GM12801 (cell line): ENCODE measurements at regions not wholly inside any gene's neighbourhood (a gene's known extent, or its start where the extent isn't known, plus 50 kb on each side); places are given as distances from the start of the nearest gene placed in this dataset.

Experiments
- TF ChIP-seq, protein P1 (sequence below): IDR thresholded peaks from one replicate; pipeline ENCODE4 v1.5.1; 2011; ENCODE audit warnings: control low read depth; ENCODE audit not compliant: insufficient read length; ENCODE audit errors: extremely low read depth

DNA sequence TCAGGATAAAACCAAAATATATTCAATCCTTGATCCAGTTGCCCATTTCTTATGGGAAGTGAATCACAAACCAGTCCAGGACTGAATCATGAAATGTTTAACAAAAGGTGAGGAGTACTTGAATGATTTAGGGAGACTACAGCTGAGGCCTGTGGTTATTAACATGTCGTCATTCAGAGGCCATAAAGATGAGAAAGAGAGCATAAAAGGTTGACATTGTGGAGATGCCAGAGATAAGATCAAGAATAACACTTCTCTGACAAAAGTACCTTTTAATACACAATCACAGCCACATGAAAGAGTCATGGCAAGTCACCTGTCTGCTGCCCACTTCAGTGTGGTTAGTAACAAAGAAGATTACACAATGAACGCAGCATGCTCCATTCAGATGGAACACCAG lies 1195.7 kb upstream of the SORCS1 start:
- TF ChIP-seq, protein P1, sequence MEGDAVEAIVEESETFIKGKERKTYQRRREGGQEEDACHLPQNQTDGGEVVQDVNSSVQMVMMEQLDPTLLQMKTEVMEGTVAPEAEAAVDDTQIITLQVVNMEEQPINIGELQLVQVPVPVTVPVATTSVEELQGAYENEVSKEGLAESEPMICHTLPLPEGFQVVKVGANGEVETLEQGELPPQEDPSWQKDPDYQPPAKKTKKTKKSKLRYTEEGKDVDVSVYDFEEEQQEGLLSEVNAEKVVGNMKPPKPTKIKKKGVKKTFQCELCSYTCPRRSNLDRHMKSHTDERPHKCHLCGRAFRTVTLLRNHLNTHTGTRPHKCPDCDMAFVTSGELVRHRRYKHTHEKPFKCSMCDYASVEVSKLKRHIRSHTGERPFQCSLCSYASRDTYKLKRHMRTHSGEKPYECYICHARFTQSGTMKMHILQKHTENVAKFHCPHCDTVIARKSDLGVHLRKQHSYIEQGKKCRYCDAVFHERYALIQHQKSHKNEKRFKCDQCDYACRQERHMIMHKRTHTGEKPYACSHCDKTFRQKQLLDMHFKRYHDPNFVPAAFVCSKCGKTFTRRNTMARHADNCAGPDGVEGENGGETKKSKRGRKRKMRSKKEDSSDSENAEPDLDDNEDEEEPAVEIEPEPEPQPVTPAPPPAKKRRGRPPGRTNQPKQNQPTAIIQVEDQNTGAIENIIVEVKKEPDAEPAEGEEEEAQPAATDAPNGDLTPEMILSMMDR, result no peak

DNA sequence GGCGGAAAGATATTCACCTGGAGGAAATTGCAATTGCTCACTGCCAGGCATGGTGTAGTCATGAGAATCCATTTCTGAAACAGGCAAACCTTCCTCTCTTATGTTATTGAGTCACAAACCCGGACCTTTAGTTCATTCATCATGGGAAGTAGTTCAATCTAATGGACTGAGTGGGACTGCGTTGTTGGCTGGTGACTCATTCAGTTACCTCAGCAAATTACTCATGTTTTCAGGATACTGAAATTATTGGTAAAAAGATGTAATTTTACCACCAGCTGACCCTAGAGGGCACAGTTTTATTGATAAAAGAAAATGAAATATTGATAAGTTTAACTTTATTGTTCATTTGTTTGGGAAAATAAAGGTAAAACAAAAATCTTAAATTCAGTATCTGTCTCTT lies 1194.4 kb upstream of the SORCS1 start:
- TF ChIP-seq, protein P1, result no peak

DNA sequence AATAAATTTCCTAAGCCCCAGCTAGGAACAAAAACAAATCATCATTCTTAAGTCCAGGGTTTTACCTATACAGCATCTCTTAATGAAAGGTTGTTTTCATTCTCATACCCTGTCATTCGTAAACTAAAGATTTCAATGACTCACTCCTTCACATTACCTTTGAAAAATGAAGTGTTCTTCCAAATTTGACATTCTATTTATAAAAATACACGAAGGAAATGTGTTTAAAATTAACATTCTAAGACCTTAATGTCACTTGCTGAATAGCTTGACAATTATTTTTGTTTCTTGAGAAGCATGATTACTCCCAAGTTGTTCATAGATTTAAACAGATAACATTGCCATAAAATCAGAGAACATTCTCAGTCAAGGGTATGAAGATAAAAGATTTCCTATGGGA lies 1188.3 kb upstream of the SORCS1 start:
- TF ChIP-seq, protein P1, result no peak

DNA sequence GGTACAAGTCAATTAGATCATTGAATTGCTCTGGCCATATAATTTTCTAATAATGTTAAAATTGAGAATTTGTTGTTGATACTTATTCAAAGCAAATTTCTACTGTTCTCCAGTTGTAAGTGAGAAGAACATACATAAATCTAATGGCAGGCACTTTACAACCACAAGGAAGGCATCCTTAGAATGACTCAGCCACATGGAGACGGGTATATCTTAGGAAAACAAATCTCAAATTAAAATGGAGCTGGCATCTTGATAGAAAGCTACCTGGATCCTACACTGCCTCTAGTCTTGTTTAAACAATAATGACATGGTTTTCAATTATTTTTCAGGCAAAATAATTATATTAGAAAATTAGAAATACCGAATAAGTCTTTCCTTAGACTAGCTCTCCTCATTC lies 1183.7 kb upstream of the SORCS1 start:
- TF ChIP-seq, protein P1, result no peak

DNA sequence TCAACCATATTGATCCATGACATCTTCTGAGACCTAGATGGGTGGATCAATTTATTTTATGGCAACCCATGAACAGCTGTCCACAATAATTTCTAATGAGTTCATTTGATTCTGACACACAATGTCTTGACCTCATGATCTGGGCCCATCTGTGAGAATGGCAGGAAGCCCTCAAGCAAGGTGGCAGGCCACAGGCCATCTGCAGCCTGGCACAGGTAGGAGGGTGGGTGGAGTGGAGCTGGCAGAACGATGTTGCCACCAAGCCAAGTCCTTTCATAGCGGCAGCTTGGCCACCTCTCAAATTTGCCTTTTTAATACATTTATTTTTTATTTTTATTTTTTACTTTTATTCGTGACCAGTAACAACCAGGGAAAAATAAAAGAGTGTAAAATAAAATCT lies 1181.6 kb upstream of the SORCS1 start:
- TF ChIP-seq, protein P1, result no peak

DNA sequence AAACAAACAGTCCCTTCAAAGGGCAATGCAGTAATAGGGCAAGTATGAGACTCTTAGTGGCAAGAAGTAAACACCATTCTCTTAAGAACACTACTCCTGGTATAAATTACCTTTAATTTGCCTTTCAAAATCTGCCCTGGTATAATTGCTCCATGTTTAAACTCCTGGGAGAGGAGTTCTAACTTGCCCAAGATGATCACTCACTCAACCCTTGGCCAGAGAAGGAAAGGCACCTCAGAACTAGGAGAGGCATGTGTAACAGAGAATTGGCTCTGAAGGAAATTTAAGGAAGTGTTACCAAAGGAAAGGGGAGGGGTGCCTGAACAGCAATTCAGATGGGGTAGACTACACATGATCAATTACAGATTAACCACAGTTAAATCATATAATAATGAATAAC lies 1173.6 kb upstream of the SORCS1 start:
- TF ChIP-seq, protein P1, result no peak

DNA sequence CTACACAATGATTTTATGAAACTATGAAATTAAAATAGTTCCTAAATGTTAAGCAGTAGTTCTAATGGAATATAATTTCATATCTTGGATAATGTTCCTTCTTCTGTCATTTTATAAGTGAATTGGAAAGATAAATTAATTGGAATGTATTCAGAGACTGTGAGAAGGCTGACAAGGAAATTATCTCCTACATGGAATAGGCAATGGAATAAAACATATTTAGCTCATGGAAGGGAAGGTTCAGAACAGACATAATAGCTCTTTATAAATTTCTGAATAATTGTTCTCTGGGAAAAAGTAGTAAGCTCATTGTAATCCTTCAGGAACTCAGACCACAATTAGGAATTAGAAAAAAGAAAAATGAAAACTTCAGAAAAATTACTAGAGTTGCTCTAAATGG lies 1172.3 kb upstream of the SORCS1 start:
- TF ChIP-seq, protein P1, result no peak

DNA sequence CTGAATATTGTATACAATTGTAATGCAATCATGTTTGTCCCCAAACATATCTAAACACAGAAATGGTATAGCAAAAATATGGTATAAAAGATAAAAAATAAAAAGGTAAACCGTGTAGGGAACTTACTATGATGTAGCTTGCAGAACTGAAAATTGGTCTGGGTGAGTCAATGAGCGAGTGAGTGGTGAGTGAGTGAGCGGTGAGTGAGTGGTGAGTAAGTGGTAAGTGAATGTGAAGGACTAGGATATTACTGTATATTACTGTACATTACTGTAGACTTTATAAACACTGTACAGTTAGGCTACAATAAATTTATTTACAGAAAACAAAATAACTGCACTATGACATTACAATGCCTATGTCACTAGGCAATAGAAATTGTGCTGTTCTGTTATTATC lies 1163.2 kb upstream of the SORCS1 start:
- TF ChIP-seq, protein P1, result no peak
